Liver (tissue), 7 donors: ENCODE measurements at regions not wholly inside any gene's neighbourhood (a gene's known extent, or its start where the extent isn't known, plus 50 kb on each side); places are given as distances from the start of the nearest gene placed in this dataset.

ENCODE experiments used
- DNase-seq: peaks from one replicate; pipeline ENCODE4 v3.0.0-alpha.2; 2017; ENCODE audit warnings: low spot score
- H3K27ac ChIP-seq, 2 donors: one replicate each; pipeline ENCODE4 v1.7.0; 2013; ENCODE audit warnings: inconsistent platforms in 2 of 2, low read length in 2 of 2, control low read depth in 1 of 2, low read depth in 1 of 2, mild to moderate bottlenecking in 1 of 2
- H3K27me3 ChIP-seq, 4 donors: one replicate each; pipeline versions ENCODE4 v1.6.1 to v1.7.0; 2013; ENCODE audit warnings: low read length in 3 of 4, inconsistent platforms in 1 of 4, mild to moderate bottlenecking in 1 of 4, moderate library complexity in 1 of 4; ENCODE audit not compliant: control insufficient read depth in 4 of 4, insufficient read depth in 4 of 4
- H3K36me3 ChIP-seq, 4 donors: one replicate each; pipeline versions ENCODE4 v1.6.1 to v1.7.0; 2013; ENCODE audit warnings: low read length in 3 of 4, mild to moderate bottlenecking in 3 of 4, low read depth in 1 of 4, moderate library complexity in 1 of 4; ENCODE audit not compliant: control insufficient read depth in 4 of 4, insufficient read depth in 3 of 4
- H3K4me1 ChIP-seq, 4 donors: one replicate each; pipeline versions ENCODE4 v1.6.1 to v1.7.0; 2013; ENCODE audit warnings: low read length in 3 of 4, mild to moderate bottlenecking in 3 of 4, moderate library complexity in 1 of 4; ENCODE audit not compliant: control insufficient read depth in 4 of 4, insufficient read depth in 4 of 4
- H3K4me3 ChIP-seq, 3 donors: one replicate each; pipeline versions ENCODE4 v1.6.1 to v1.7.0; 2013; ENCODE audit warnings: low read length in 3 of 3, control low read depth in 1 of 3, low read depth in 1 of 3, mild to moderate bottlenecking in 1 of 3
- H3K9ac ChIP-seq, 2 donors: one replicate each; pipeline ENCODE4 v1.7.0; 2013; ENCODE audit warnings: low read length in 2 of 2, mild to moderate bottlenecking in 2 of 2, moderate library complexity in 2 of 2, control low read depth in 1 of 2, low read depth in 1 of 2
- H3K9me3 ChIP-seq, 4 donors: one replicate each; pipeline versions ENCODE4 v1.6.1 to v1.7.0; 2013; ENCODE audit warnings: low read length in 3 of 4; ENCODE audit not compliant: control insufficient read depth in 4 of 4
- FOXA1 ChIP-seq: IDR thresholded peaks from 2 replicates; pipeline ENCODE4 v1.6.1; 2016; ENCODE audit warnings: antibody characterized with exemption
- FOXA2 ChIP-seq: IDR thresholded peaks from 2 replicates; pipeline ENCODE4 v1.6.1; 2016; ENCODE audit warnings: antibody characterized with exemption
- GABPA ChIP-seq, 2 donors: IDR thresholded peaks in 1 of 2; conservative IDR thresholded peaks in 1 of 2; 2 replicates each; pipeline ENCODE4 v1.6.1; 2016; ENCODE audit warnings: antibody characterized with exemption in 2 of 2, mild to moderate bottlenecking in 1 of 2, moderate library complexity in 1 of 2
- HNF4A ChIP-seq, 2 donors: conservative IDR thresholded peaks; 2 replicates each; pipeline ENCODE4 v1.6.1; 2016; ENCODE audit warnings: antibody characterized with exemption in 2 of 2, mild to moderate bottlenecking in 2 of 2
- HNF4G ChIP-seq: IDR thresholded peaks from 2 replicates; pipeline ENCODE4 v1.6.1; 2016; ENCODE audit warnings: antibody characterized with exemption
- JUND ChIP-seq, 2 donors: IDR thresholded peaks; 2 replicates each; pipeline ENCODE4 v1.6.1; 2016; ENCODE audit warnings: antibody characterized with exemption in 2 of 2
- NR2F2 ChIP-seq: IDR thresholded peaks from 2 replicates; pipeline ENCODE4 v1.6.1; 2016; ENCODE audit warnings: antibody characterized with exemption
- RAD21 ChIP-seq, 2 donors: IDR thresholded peaks; 2 replicates each; pipeline ENCODE4 v1.6.1; 2016; ENCODE audit warnings: antibody characterized with exemption in 2 of 2, mild to moderate bottlenecking in 2 of 2
- RXRA ChIP-seq, 2 donors: IDR thresholded peaks; 2 replicates each; pipeline ENCODE4 v1.6.1; 2017 to 2018; ENCODE audit warnings: antibody characterized with exemption in 2 of 2, mild to moderate bottlenecking in 1 of 2
- SP1 ChIP-seq: IDR thresholded peaks from 2 replicates; pipeline ENCODE4 v1.6.1; 2018; ENCODE audit warnings: antibody characterized with exemption, mild to moderate bottlenecking
- TAF1 ChIP-seq: conservative IDR thresholded peaks from 2 replicates; pipeline ENCODE4 v1.6.1; 2016; ENCODE audit warnings: antibody characterized with exemption, mild to moderate bottlenecking
- YY1 ChIP-seq: IDR thresholded peaks from 2 replicates; pipeline ENCODE4 v1.6.1; 2016; ENCODE audit warnings: antibody characterized with exemption, mild to moderate bottlenecking
- whole genome bisulfite sequencing: extraction: QIAGEN DNeasy Blood & Tissue Kit; methylation state at CpG from one replicate; pipeline ENCODE4 v1.1.7; 2013; 5-methylcytosine and 5-hydroxymethylcytosine counted together
- TF ChIP-seq, protein P1 (sequence below): IDR thresholded peaks from 2 replicates; pipeline ENCODE4 v1.6.1; 2016; ENCODE audit warnings: antibody characterized with exemption
- TF ChIP-seq, protein P2 (sequence below): IDR thresholded peaks from 2 replicates; pipeline ENCODE4 v1.6.1; 2016; ENCODE audit warnings: antibody characterized with exemption
- TF ChIP-seq, protein P3 (sequence below): IDR thresholded peaks from 2 replicates; pipeline ENCODE4 v1.6.1; 2016; ENCODE audit warnings: antibody characterized with exemption, mild to moderate bottlenecking
- donor health status: healthy.
- donor health status: healthy.
- donor health status: healthy.
- donor health status: healthy.

DNA sequence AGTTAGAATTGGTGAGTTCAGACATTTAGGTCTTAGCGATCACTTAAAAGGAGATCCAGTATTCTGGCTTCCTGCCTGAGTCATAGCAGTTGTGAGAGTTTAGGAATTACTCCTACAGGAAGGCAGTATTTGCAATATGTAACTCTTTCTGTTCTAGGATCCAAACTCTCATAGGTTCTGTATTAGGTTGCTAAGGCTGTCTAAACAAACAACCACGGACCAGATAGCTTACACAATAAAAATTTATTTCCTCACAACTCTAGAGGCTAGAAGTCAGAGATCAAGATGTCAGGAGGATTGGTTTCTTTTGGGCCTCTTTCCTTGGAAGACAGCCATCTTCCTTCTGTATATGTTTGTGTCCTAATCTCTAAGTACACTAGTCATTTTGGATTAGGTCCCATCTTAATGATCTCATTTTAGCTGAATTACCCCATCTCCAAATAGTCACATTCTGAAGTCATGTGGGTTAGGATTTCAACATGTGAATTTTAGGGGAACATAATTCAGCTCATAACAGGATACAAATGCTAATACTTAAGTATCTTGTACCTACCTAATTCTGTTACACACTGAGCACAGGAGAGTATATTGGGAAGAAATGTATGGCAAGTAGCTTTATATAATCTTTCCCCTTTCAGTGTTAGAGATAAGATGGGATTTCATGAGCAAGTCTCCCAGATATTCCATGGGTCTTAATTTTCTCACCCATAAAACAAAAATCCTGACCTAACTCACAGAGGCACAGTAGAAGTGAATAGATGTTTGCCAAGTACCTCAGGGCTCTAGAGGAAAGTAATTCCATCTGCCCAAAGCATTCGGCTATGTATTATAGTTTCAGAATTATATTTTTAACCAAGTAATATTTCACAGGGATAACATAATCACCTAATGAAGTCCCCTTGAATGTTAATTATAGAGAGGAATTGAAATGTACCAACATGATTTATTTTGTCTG lies 144.4 kb downstream of the PTBP2 start:
- no peak for DNase-seq
- H3K4me3 ChIP-seq: no peak overlapping the region
- H3K36me3 ChIP-seq: no peaks in the 10 kb centered on the region
- no peaks in the 10 kb centered on the region for H3K9me3 ChIP-seq
- no peak overlapping the region for H3K9ac ChIP-seq
- TF ChIP-seq, protein P1, sequence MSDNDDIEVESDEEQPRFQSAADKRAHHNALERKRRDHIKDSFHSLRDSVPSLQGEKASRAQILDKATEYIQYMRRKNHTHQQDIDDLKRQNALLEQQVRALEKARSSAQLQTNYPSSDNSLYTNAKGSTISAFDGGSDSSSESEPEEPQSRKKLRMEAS: no peak
- TF ChIP-seq NR2F2 (peak; percentile 40), JUND (IDR thresholded peaks at IDR 0.05) (peak in 1 of 2 donors; percentile 24), RXRA (IDR thresholded peaks at IDR 0.05) (no peak), RAD21 (IDR thresholded peaks at IDR 0.05) (no peak)
- H3K4me1 ChIP-seq: no peaks in the 10 kb centered on the region
- peaks cover 0 to 2% (median 0%) of the 10 kb centered on the region in 4 donors for H3K27me3 ChIP-seq
- 52% methylated on average over 3 of the region's 3 CpGs for WGBS
- no peak overlapping the region for H3K27ac ChIP-seq

DNA sequence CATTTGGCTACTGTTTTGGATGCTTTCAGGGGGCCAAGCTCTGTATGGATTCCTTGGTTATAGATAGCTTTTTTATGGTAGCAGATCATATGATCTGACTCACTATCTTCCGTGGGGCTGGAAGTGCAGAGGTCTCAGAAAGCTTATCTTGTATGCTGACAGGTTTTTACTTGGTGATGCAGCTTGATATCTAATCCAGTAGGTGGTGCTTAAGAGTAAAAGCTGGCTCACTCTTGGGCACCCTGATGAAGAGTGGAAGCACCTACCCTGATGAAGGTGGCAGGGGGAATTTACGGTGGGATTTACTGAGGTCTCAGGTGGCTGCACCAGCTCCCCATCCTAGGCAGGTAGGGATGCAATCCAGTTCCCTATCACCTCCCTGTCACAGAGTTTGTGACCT lies 151.2 kb downstream of the PTBP2 start:
- H3K27me3 ChIP-seq: peaks cover 0 to 2% (median 0%) of the 10 kb centered on the region in 4 donors
- no peak overlapping the region for H3K9ac ChIP-seq
- H3K36me3 ChIP-seq: no peaks in the 10 kb centered on the region
- no peak for DNase-seq
- TF ChIP-seq RAD21 (IDR thresholded peaks at IDR 0.05) (peak in 1 of 2 donors; percentile 46), TAF1 (no peak), YY1 (no peak), SP1 (no peak)
- no peak overlapping the region for H3K27ac ChIP-seq
- H3K4me1 ChIP-seq: no peaks in the 10 kb centered on the region
- peaks cover 0 to 7% (median 2%) of the 10 kb centered on the region in 4 donors for H3K9me3 ChIP-seq
- H3K4me3 ChIP-seq: no peak overlapping the region
- 76% methylated on average over 2 of the region's 2 CpGs for WGBS

DNA sequence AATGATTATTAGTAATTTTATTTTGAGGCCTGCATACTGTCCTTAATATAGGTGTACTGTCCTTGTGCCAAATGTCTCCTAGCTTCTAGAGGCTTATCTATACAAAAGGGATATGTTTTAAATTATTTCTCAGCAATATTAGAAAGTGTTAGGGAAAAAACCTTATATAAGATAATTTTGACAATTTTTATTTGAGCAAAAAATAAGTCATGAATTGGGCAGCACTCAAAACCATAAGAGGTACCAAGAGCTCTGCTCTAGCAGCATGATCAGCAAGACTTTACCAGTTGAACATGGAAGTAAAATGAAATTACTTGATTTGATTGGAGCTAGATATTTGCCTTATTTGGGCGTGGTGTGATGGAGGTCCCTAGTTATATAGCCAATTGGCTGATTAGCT lies 157.1 kb downstream of the PTBP2 start:
- Histone ChIP-seq H3K4me1 (no peaks in the 10 kb centered on the region), H3K36me3 (no peaks in the 10 kb centered on the region), H3K9me3 (peaks cover 0 to 3% (median 0%) of the 10 kb centered on the region in 4 donors), H3K4me3 (no peak overlapping the region), H3K27me3 (no peaks in the 10 kb centered on the region), H3K27ac (no peak overlapping the region), H3K9ac (no peak overlapping the region)
- DNase-seq: no peak
- no peak for TF ChIP-seq RAD21 (IDR thresholded peaks at IDR 0.05)
- TF ChIP-seq HNF4G: no peak
- no peak for TF ChIP-seq GABPA (IDR thresholded peaks at IDR 0.05 in 1 of 2, conservative IDR thresholded peaks at IDR 0.05 in 1 of 2)
- WGBS: 47% methylated on average over 1 of the region's 1 CpG

DNA sequence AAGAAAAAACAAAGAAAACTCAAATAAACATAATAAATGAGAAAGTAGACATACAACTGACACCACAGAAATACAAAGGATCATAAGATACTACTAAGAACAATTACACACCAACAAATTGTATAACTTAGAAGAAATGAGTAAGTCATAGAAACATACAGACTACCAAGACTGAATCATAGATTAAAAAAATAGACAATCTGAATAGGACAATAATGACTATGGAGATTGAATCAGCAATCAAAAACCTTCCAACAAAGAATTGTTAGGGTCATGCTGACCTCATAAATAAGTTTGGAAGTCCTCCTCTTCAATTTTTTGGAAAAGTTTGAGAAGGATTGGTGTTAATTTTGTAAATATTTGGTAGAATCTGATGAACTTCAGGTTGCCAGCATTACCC lies 159.0 kb downstream of the PTBP2 start:
- no peak for DNase-seq
- Histone ChIP-seq H3K9me3 (peaks cover 0 to 3% (median 0%) of the 10 kb centered on the region in 4 donors), H3K9ac (no peak overlapping the region), H3K36me3 (no peaks in the 10 kb centered on the region), H3K4me3 (no peak overlapping the region), H3K4me1 (no peaks in the 10 kb centered on the region), H3K27ac (no peak overlapping the region), H3K27me3 (no peaks in the 10 kb centered on the region)
- TF ChIP-seq YY1: no peak
- TF ChIP-seq, protein P2, sequence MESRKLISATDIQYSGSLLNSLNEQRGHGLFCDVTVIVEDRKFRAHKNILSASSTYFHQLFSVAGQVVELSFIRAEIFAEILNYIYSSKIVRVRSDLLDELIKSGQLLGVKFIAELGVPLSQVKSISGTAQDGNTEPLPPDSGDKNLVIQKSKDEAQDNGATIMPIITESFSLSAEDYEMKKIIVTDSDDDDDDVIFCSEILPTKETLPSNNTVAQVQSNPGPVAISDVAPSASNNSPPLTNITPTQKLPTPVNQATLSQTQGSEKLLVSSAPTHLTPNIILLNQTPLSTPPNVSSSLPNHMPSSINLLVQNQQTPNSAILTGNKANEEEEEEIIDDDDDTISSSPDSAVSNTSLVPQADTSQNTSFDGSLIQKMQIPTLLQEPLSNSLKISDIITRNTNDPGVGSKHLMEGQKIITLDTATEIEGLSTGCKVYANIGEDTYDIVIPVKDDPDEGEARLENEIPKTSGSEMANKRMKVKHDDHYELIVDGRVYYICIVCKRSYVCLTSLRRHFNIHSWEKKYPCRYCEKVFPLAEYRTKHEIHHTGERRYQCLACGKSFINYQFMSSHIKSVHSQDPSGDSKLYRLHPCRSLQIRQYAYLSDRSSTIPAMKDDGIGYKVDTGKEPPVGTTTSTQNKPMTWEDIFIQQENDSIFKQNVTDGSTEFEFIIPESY: no peak
- TF ChIP-seq NR2F2: no peak
- no peak for TF ChIP-seq FOXA2
- no peak for TF ChIP-seq HNF4A (conservative IDR thresholded peaks at IDR 0.05)
- no peak for TF ChIP-seq HNF4G
- TF ChIP-seq RAD21 (IDR thresholded peaks at IDR 0.05): no peak
- no peak for TF ChIP-seq FOXA1
- TF ChIP-seq, protein P3, sequence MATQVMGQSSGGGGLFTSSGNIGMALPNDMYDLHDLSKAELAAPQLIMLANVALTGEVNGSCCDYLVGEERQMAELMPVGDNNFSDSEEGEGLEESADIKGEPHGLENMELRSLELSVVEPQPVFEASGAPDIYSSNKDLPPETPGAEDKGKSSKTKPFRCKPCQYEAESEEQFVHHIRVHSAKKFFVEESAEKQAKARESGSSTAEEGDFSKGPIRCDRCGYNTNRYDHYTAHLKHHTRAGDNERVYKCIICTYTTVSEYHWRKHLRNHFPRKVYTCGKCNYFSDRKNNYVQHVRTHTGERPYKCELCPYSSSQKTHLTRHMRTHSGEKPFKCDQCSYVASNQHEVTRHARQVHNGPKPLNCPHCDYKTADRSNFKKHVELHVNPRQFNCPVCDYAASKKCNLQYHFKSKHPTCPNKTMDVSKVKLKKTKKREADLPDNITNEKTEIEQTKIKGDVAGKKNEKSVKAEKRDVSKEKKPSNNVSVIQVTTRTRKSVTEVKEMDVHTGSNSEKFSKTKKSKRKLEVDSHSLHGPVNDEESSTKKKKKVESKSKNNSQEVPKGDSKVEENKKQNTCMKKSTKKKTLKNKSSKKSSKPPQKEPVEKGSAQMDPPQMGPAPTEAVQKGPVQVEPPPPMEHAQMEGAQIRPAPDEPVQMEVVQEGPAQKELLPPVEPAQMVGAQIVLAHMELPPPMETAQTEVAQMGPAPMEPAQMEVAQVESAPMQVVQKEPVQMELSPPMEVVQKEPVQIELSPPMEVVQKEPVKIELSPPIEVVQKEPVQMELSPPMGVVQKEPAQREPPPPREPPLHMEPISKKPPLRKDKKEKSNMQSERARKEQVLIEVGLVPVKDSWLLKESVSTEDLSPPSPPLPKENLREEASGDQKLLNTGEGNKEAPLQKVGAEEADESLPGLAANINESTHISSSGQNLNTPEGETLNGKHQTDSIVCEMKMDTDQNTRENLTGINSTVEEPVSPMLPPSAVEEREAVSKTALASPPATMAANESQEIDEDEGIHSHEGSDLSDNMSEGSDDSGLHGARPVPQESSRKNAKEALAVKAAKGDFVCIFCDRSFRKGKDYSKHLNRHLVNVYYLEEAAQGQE: no peak
- TF ChIP-seq, protein P1: no peak
- no peak for TF ChIP-seq JUND (IDR thresholded peaks at IDR 0.05)
- no peak for TF ChIP-seq GABPA (IDR thresholded peaks at IDR 0.05 in 1 of 2, conservative IDR thresholded peaks at IDR 0.05 in 1 of 2)
- TF ChIP-seq SP1: no peak
